ENCODE measurements at regions not wholly inside any gene's neighbourhood (a gene's known extent, or its start where the extent isn't known, plus 50 kb on each side); places are given as distances from the start of the nearest gene placed in this dataset.

- WGBS (ENCODE audit: insufficient coverage): 42% methylated on average over 2 of the region's 2 CpGs
- ATAC-seq (replicated peaks in 1 of 4) (no peak), DNase-seq (no peak)
- Histone ChIP-seq H3K27me3 (replicated peaks in 1 of 2; ENCODE audit: control insufficient read depth in 2 of 2, extremely low read depth in 1 of 2, insufficient read depth in 2 of 2, low read length in 1 of 2) (no peaks in the 10 kb centered on the region), H3K4me1 (ENCODE audit: control insufficient read depth in 1 of 2, extremely low read depth in 1 of 2, insufficient read depth in 2 of 2, low read length in 2 of 2) (no peaks in the 10 kb centered on the region), H3K36me3 (ENCODE audit: control insufficient read depth in 2 of 2, extremely low read depth in 1 of 2, insufficient read depth in 1 of 2, low read length in 1 of 2) (no peaks in the 10 kb centered on the region), H3K9me3 (no peaks in the 10 kb centered on the region), H3K27ac (ENCODE audit: low read length) (no peak overlapping the region), H3K4me3 (ENCODE audit: control insufficient read depth in 1 of 2, extremely low read depth in 1 of 2, low read length in 1 of 2) (no peak overlapping the region)
- peaks cover 0 to 1% of the 10 kb centered on the region in 2 donors for H3K27me3 Mint-ChIP-seq
- POLR2A ChIA-PET: no interaction called here
- no peaks in the 10 kb centered on the region for H3K36me3 Mint-ChIP-seq
- H3K9me3 Mint-ChIP-seq: no peaks in the 10 kb centered on the region
- CTCF ChIA-PET: no interaction called here
- H3K4me1 Mint-ChIP-seq: peaks cover 0 to 2% (median 0%) of the 10 kb centered on the region in 3 donors
- H3K4me3 Mint-ChIP-seq: no peak overlapping the region
- no peak overlapping the region for H3K27ac Mint-ChIP-seq
These were observed 251.0 kb upstream of the MCTP2 start for GRCh38 chr15:93980261-93980911.

DNA sequence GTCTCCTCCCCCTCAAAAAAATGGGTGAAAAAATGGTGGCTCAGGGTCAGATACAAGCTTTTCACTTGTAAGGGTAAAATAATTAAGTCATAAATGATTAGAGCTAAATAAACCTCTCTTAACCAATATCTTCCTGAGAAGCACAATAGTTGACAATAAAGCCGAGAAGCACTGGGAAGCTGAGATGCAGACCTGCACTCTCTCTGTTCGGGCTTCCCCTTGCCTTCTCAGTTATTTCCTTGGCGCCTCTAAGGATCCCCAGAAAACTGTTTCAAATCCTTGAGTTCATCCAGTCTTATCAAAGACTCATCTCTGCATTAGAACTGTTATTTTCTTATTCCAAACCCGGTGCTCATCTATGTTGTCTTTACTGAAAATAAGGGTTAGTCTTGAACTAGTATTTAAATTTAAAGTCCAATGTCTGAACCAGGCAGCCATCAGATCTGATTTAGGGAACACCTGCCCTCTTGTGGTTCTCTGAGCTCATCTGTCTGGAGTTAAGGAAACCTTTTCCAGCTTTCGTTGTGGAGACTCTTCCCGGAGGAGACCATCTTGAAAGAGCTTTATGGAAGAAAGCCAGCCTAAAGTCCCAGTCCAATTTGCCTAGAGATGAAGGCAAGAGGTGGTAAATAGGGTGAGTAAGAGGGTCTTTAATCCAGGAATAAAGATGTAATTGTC lies 256.4 kb upstream of the MCTP2 start:
- no peaks in the 10 kb centered on the region for H3K36me3 ChIP-seq (ENCODE audit: control insufficient read depth in 2 of 2, extremely low read depth in 1 of 2, insufficient read depth in 1 of 2, low read length in 1 of 2)
- Mint-ChIP-seq H3K4me3 (no peak overlapping the region), H3K27me3 (no peaks in the 10 kb centered on the region), H3K9me3 (no peaks in the 10 kb centered on the region), H3K27ac (no peak overlapping the region), H3K36me3 (no peaks in the 10 kb centered on the region), H3K4me1 (no peaks in the 10 kb centered on the region)
- 88% methylated on average over 4 of the region's 6 CpGs for WGBS (ENCODE audit: insufficient coverage)
- ChIA-PET POLR2A (no interaction called here), CTCF (no interaction called here)
- no peaks in the 10 kb centered on the region for H3K4me1 ChIP-seq (ENCODE audit: control insufficient read depth in 1 of 2, extremely low read depth in 1 of 2, insufficient read depth in 2 of 2, low read length in 2 of 2)
- no peak overlapping the region for H3K4me3 ChIP-seq (ENCODE audit: control insufficient read depth in 1 of 2, extremely low read depth in 1 of 2, low read length in 1 of 2)
- H3K27me3 ChIP-seq (replicated peaks in 1 of 2; ENCODE audit: control insufficient read depth in 2 of 2, extremely low read depth in 1 of 2, insufficient read depth in 2 of 2, low read length in 1 of 2): no peaks in the 10 kb centered on the region
- no peak overlapping the region for H3K27ac ChIP-seq (ENCODE audit: low read length)
- H3K9me3 ChIP-seq: no peaks in the 10 kb centered on the region
- no peak for DNase-seq
- no peak for ATAC-seq (replicated peaks in 1 of 4)

- Mint-ChIP-seq H3K27me3 (no peaks in the 10 kb centered on the region), H3K4me3 (no peak overlapping the region), H3K9me3 (no peaks in the 10 kb centered on the region), H3K27ac (no peak overlapping the region), H3K36me3 (no peaks in the 10 kb centered on the region), H3K4me1 (no peaks in the 10 kb centered on the region)
- no peak overlapping the region for H3K27ac ChIP-seq (ENCODE audit: low read length)
- ATAC-seq (replicated peaks in 1 of 4): no peak
- H3K36me3 ChIP-seq (ENCODE audit: control insufficient read depth in 2 of 2, extremely low read depth in 1 of 2, insufficient read depth in 1 of 2, low read length in 1 of 2): no peaks in the 10 kb centered on the region
- no peaks in the 10 kb centered on the region for H3K4me1 ChIP-seq (ENCODE audit: control insufficient read depth in 1 of 2, extremely low read depth in 1 of 2, insufficient read depth in 2 of 2, low read length in 2 of 2)
- peaks cover 0 to 5% of the 10 kb centered on the region in 2 experiments for H3K27me3 ChIP-seq (replicated peaks in 1 of 2; ENCODE audit: control insufficient read depth in 2 of 2, extremely low read depth in 1 of 2, insufficient read depth in 2 of 2, low read length in 1 of 2)
- WGBS (ENCODE audit: insufficient coverage): 93% methylated on average over 2 of the region's 5 CpGs
- CTCF ChIA-PET: no interaction called here
- no peaks in the 10 kb centered on the region for H3K9me3 ChIP-seq
- no peak for DNase-seq
- POLR2A ChIA-PET: no interaction called here
- H3K4me3 ChIP-seq (ENCODE audit: control insufficient read depth in 1 of 2, extremely low read depth in 1 of 2, low read length in 1 of 2): no peak overlapping the region
These were observed 258.1 kb upstream of the MCTP2 start for GRCh38 chr15:93973287-93973686.

GRCh38 chr15:93968773-93969172 lies 262.6 kb upstream of the MCTP2 start:
- 90% methylated on average over 2 of the region's 6 CpGs for WGBS (ENCODE audit: insufficient coverage)

GRCh38 chr15:93965304-93965908 lies 266.0 kb upstream of the MCTP2 start:
- POLR2A ChIA-PET: no interaction called here
- no peaks in the 10 kb centered on the region for H3K9me3 Mint-ChIP-seq
- ATAC-seq (replicated peaks in 1 of 4): no peak

More at GRCh38 chr15:93968773-93969172, 262.6 kb upstream of the MCTP2 start:
- H3K9me3 ChIP-seq: no peaks in the 10 kb centered on the region
- no peaks in the 10 kb centered on the region for H3K9me3 Mint-ChIP-seq
- no peaks in the 10 kb centered on the region for H3K4me1 Mint-ChIP-seq
- no peak for DNase-seq
- H3K4me3 Mint-ChIP-seq: no peak overlapping the region
- H3K27me3 Mint-ChIP-seq: no peaks in the 10 kb centered on the region
- ChIA-PET POLR2A (no interaction called here), CTCF (no interaction called here)
- no peaks in the 10 kb centered on the region for H3K4me1 ChIP-seq (ENCODE audit: control insufficient read depth in 1 of 2, extremely low read depth in 1 of 2, insufficient read depth in 2 of 2, low read length in 2 of 2)
- no peaks in the 10 kb centered on the region for H3K36me3 ChIP-seq (ENCODE audit: control insufficient read depth in 2 of 2, extremely low read depth in 1 of 2, insufficient read depth in 1 of 2, low read length in 1 of 2)
- H3K36me3 Mint-ChIP-seq: no peaks in the 10 kb centered on the region
- peaks cover 0 to 9% of the 10 kb centered on the region in 2 experiments for H3K27me3 ChIP-seq (replicated peaks in 1 of 2; ENCODE audit: control insufficient read depth in 2 of 2, extremely low read depth in 1 of 2, insufficient read depth in 2 of 2, low read length in 1 of 2)
- no peak overlapping the region for H3K27ac Mint-ChIP-seq
- no peak overlapping the region for H3K27ac ChIP-seq (ENCODE audit: low read length)
- H3K4me3 ChIP-seq (ENCODE audit: control insufficient read depth in 1 of 2, extremely low read depth in 1 of 2, low read length in 1 of 2): no peak overlapping the region
- no peak for ATAC-seq (replicated peaks in 1 of 4)

GRCh38 chr15:93954985-93955571 lies 276.3 kb upstream of the MCTP2 start:
- H3K27ac Mint-ChIP-seq: no peak overlapping the region
- H3K36me3 Mint-ChIP-seq: no peaks in the 10 kb centered on the region
- CTCF ChIA-PET: no interaction called here

More at GRCh38 chr15:93965304-93965908, 266.0 kb upstream of the MCTP2 start:
- Histone ChIP-seq H3K27me3 (replicated peaks in 1 of 2; ENCODE audit: control insufficient read depth in 2 of 2, extremely low read depth in 1 of 2, insufficient read depth in 2 of 2, low read length in 1 of 2) (peaks cover 0 to 10% of the 10 kb centered on the region in 2 experiments), H3K4me1 (ENCODE audit: control insufficient read depth in 1 of 2, extremely low read depth in 1 of 2, insufficient read depth in 2 of 2, low read length in 2 of 2) (no peaks in the 10 kb centered on the region), H3K27ac (ENCODE audit: low read length) (no peak overlapping the region), H3K36me3 (ENCODE audit: control insufficient read depth in 2 of 2, extremely low read depth in 1 of 2, insufficient read depth in 1 of 2, low read length in 1 of 2) (no peaks in the 10 kb centered on the region), H3K4me3 (ENCODE audit: control insufficient read depth in 1 of 2, extremely low read depth in 1 of 2, low read length in 1 of 2) (no peak overlapping the region), H3K9me3 (no peaks in the 10 kb centered on the region)
- Mint-ChIP-seq H3K4me1 (no peaks in the 10 kb centered on the region), H3K4me3 (no peak overlapping the region), H3K27ac (no peak overlapping the region), H3K27me3 (peaks cover 4 to 8% of the 10 kb centered on the region in 2 donors), H3K36me3 (no peaks in the 10 kb centered on the region)
- no CpG with 5 or more reads among the region's 6 CpGs for WGBS (ENCODE audit: insufficient coverage)
- no peak for DNase-seq
- CTCF ChIA-PET: interaction anchor here in 1 of 2 donors (0.6 kb wide), 1 partner anchor 939 kb away, joined by 3 read pairs; no protein-coding TSS in a partner anchor

More at GRCh38 chr15:93954985-93955571, 276.3 kb upstream of the MCTP2 start:
- H3K4me3 Mint-ChIP-seq: no peak overlapping the region
- POLR2A ChIA-PET: no interaction called here
- peaks cover 4 to 6% of the 10 kb centered on the region in 2 donors for H3K27me3 Mint-ChIP-seq
- Histone ChIP-seq H3K27ac (ENCODE audit: low read length) (no peak overlapping the region), H3K36me3 (ENCODE audit: control insufficient read depth in 2 of 2, extremely low read depth in 1 of 2, insufficient read depth in 1 of 2, low read length in 1 of 2) (no peaks in the 10 kb centered on the region), H3K9me3 (no peaks in the 10 kb centered on the region), H3K27me3 (replicated peaks in 1 of 2; ENCODE audit: control insufficient read depth in 2 of 2, extremely low read depth in 1 of 2, insufficient read depth in 2 of 2, low read length in 1 of 2) (no peaks in the 10 kb centered on the region), H3K4me1 (ENCODE audit: control insufficient read depth in 1 of 2, extremely low read depth in 1 of 2, insufficient read depth in 2 of 2, low read length in 2 of 2) (no peaks in the 10 kb centered on the region), H3K4me3 (ENCODE audit: control insufficient read depth in 1 of 2, extremely low read depth in 1 of 2, low read length in 1 of 2) (no peak overlapping the region)
- ATAC-seq (replicated peaks in 1 of 4) (no peak), DNase-seq (no peak)
- no peaks in the 10 kb centered on the region for H3K4me1 Mint-ChIP-seq
- 81% methylated on average over 4 of the region's 8 CpGs for WGBS (ENCODE audit: insufficient coverage)
- H3K9me3 Mint-ChIP-seq: no peaks in the 10 kb centered on the region

Data from T-cell (primary cell).